LHCN-M2 (cell line): ENCODE measurements at regions not wholly inside any gene's neighbourhood (a gene's known extent, or its start where the extent isn't known, plus 50 kb on each side); places are given as distances from the start of the nearest gene placed in this dataset.

Experiments used
- DNase-seq: peaks from one replicate; pipeline ENCODE4 v3.0.0-alpha.2; 2012; ENCODE audit warnings: low read depth

DNA sequence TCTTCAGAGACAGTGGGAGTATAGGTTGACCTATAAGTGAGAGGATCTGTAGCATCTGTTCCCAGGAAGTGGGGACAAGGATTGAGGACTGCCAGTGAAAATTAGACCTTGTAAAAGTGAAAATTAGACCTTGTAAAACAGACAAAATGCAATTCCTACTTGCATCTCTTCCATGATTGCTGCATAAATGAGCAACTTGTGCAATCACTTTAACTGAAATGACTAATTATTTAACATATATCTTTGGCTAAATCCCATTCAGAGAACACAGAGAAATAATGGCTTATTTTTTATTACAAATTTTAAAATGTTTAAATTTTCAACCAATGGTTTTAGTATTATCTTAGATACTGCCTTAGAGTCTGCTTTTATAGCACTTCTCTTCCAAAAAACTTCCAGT lies 67.2 kb upstream of the NABP1 start:
- no peak for DNase-seq

DNA sequence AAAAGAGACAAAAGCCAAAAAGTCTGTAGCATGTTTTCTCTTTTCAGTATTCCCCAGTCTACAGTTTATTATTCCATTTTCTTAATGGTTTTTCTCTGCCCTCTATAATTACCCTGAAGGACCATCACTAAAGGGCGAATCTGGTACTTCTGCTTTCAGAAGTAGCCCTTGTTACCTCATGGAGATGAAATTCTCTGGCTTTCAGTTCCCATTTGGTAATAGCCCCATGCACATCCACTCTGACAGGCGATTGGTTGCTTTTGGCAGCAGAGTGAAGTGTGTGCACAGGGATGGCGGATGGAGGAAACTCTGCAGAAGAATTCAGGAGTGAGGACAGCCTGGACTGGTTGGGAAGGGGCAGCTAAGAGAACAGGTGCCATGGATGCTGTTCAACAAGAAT lies 66.3 kb upstream of the NABP1 start:
- no peak for DNase-seq

DNA sequence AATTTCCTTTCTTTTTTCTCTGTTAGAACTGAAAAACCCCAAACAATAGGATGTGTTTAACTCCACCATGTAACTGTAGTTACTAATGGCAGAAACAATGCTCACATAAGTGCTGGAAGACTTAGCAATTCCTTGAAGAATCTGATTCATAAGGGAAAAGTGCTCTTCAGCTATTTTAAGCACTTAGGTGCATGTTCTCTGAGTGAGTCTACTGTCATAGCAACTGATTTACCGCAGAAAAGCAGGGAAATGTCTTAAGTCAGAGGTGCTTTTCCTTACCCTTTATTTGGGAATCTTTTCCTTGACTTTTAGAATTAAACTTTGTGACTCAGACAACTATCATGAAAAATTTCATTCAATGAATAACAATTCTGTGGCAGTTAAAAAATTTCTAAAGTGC lies 65.4 kb upstream of the NABP1 start:
- DNase-seq = peak; percentile 86

DNA sequence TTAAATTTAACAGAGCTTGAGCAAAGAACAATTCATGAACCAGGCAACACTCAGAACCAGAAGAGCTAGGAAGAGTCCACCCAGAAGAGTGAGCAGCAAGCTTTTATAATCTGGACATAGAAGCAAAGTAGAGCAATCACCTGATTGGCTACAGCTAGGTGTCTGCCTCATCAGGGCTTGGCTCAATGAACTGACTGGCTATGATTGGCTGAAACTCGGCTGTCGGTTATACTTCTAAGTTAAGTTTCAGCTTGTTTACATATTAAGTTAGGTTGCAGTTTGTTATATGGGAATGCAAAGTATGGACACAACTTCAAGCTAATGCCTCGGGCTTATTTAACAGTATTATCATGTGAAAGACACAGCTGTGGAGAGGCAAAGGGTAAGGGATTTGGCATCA lies 63.2 kb upstream of the NABP1 start:
- DNase-seq = no peak

DNA sequence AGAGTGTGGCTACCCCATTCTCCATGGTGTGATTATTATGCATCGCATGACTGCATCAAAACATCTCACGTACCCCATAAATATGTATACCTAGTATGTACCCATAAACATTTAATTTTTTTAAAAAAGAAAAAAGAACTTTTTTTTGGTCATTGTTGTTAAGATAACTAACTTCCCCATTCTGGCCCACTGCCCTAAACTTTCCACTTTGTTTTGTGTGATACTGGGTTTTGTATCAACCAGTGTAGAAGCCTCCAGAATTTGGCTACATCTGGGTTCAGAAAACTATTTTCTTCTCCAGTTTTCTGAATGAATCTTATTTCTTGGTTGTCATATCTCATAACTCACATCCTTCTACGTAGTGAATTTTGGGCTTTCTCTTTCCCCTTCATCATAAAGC lies 62.3 kb upstream of the NABP1 start:
- no peak for DNase-seq

DNA sequence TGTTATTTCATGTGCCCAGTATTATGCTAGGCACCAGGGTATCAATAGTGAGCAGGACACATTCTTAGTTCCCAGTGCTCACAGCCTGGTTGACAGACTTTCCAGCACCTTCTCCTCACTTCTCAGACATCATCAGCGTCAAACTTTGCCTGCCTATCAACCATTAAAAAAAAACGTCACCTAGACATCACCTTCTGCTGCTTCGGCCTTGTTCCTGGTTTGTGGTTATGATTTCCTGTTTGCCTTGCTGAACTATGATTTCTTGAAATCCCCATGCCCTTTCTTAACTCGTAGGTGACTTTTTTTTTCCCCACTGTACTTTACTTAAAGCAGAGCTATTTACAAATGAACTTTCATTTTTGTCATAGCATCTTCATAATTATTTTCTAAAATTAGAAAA lies 60.4 kb upstream of the NABP1 start:
- no peak for DNase-seq

DNA sequence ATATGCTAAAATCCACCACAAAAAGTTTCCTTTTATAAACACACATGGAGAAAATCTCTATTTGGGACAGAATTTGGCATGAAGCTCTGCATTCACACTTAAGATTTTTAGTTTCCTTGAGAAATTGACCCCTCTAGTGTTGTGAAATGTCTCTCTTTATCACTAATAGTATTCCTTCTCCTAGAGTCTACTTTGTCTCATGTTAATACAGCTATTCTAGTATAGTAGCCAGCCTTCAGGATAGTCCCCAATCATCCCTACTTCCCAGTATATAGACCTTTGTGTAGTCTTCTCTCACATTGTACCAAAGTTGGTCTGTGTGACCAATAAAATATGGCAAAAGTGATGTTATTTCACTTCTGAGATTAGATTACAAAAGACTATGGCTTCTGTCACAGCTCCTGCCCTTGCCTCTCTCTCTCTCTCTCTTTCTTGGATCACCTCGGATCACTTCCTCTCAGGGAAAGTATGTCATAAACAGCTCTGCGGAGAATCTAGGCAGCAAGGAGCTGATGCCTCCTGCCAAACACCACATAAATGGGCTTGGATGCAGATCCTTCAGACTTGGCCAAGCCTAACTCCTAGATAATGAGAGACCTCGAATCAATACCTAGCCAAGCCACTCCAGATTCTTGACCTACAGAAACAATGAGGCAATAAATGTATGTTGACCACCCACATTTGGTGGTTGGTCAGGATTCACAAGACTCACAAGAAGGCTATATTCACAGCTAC lies 59.7 kb upstream of the NABP1 start:
- DNase-seq = no peak

DNA sequence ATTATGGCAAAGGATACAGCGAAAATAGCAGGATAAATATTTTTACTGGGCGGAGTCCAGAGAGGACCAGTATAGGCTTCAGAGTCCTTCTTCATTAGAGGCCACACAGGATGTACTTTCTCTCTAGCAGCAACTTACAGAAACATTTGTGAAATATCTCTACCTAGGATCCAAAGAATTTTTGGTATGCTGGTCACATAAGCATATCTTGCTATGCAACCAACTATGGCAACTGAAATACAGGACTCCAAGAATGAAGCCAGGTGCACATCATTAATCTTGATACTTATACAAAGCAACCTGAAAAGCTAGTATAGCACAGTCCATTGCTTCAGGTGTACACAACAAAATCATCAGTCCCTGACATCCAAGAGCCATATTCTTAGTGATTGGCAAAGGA lies 59.1 kb upstream of the NABP1 start:
- no peak for DNase-seq

DNA sequence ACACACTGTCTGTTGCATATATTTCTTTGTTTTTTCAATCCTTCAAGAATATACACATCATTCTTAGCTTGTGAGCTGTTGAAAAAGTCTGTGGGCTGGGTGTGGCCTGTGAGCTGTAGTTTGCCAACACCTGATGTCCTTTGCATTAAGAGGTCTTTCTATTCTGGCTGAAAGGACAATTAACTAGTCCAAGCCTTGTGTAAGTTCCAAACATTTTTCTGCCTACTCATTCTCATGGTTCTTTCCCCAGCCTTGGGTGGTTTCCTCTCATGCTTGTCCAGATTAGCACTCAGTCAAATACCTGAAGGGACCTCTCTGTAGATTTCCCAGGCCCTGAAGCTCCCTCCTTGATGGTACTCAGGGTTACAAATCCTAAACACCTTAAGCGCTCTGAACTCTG lies 57.8 kb upstream of the NABP1 start:
- no peak for DNase-seq

DNA sequence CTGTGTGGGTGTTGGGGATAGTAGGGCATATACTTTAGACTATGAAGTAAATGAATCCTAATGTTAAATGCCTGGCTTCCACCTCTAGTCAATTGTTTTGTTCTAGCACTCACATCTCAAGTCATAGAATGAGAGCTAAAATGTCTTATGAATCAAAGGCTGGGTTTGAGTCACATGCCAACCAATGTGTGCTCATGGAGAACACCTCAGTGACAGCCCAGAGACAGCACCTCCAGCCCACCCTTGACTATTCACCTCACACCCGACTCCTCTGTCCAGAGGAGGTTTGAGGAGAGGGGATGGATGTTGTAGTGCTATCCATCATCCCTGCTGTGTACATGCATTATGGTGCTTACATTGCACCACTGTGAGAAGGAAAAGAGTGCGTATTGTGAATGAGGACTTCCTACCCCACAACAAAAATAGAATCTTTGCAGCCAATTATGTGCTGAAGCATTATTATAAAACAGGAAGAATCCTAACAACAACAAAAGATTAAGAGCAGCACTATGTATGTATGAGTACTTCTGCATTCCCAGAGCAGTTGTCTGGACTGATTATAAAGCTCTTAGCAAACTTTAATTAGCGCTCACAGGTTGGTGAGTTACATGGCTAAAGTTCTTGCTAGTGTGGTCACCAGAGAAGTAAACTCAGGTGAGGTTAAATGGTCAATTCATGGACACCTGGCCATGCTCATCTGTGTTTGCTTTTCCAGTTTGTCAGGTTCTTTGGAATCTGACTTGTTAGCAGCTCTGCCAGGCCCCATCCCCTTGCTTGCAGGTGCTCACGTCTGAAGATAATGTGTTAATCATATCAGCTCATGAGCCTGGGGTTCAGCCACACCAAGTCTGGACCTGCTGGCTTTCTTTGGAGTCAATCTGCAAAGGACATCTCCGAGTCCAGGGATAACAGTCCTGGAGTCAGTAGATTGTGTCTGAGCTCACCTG lies 55.3 kb upstream of the NABP1 start:
- no peak for DNase-seq

DNA sequence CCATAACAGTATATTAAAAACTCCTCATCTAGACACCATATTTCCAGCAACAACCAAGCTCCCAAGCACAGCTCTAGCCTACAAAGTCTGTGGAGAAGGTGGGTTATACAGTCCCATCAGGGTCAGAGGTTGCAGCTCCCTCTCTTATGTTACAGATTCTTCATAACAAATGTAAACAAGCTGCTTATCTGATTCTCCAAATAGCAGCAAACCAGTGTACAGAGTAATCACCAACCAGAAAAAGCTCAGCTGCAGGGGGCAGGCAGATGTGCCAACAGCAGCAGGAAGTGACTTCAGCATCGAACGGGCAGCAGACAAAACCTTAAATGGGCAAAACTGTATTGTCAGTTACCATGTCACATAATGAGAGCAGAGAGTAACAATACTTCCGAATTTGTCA lies 52.9 kb upstream of the NABP1 start:
- peak; percentile 22 for DNase-seq

DNA sequence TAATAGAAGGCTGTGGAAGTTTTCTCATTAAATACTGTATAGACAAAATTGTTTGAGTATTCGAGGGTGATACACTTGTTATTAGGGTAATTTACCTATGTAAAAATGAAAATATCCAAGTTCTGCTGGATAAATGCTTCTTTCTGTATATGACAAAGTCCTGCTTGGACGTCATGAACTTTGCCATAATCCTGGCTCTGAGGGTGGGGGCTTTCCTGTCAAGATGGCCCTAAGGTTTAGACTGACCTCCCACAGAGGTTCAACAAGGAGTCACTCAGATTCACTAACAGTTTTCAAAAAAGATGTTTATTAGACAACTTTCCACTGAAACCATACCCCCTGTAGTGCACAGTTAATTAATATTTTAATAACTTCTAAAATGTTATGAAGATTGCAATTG lies 52.5 kb upstream of the NABP1 start:
- DNase-seq = no peak

DNA sequence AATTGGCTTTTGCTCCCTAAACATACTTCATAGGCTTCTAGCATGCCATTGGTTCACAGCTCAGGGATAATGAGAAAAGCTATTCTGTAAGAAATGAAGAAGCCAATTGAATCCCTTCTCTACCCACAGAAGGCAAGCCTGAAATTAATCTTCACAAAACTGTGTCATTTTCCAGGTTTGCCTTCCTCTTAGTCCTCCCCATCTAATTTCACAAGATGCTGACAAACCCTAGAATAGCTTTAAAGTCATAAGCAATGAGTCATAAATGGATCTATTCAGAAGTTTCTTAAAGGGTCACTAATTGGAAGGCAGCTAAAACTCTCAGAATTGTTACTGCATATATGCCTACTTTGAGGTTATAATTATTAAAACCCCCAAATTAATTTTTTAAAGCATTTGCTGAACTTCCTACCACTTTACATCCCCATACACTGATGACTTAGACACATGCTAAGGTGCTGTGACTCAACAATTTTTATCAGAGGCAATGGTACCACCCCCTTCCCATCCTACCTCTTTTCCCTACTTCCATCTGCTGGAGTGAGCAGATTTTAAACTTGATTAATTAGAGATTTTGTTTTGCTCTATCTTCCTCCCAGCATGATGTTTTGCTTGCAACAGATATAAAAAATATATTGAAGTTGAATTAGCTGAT lies 51.3 kb upstream of the NABP1 start:
- peak; percentile 66 for DNase-seq

DNA sequence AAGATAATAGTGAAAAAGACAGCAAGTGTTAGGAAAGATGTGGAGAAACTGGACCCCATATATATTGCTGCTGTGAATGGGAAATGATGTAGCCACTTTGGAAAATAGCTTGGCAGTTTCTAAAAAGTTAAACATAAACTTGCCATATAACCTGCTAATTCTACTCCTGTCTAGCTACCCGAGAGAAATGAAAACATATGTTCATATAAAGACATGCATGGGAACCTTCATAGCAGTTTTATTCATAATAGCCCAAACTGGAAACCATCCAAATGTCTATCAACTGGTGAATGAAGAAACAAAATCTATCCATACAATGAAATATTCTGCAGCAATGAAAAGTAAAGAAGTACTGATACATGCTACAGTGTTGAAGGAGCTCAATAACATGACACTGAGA lies 50.4 kb upstream of the NABP1 start:
- DNase-seq = no peak
